CD4-positive, alpha-beta T cell (primary cell): ENCODE measurements at regions not wholly inside any gene's neighbourhood (a gene's known extent, or its start where the extent isn't known, plus 50 kb on each side); places are given as distances from the start of the nearest gene placed in this dataset.

Experiments
- ATAC-seq: fragments of 200-7000 bp; cut with Tn5 transposase; one replicate; pipeline ENCODE4 v1.10.0; 2022; ENCODE audit warnings: mild to moderate bottlenecking; ENCODE audit not compliant: poor library complexity
- CTCF ChIA-PET: fragments of 350-600 bp; sonication (Branson Sonifier 250); formaldehyde crosslinking; loops from one replicate; lab custom pipeline; 2021; ENCODE audit warnings: antibody characterized with exemption, inconsistent platforms; lab: Charles Lee
- POLR2A ChIA-PET: fragments of 350-600 bp; sonication (Branson Sonifier 250); formaldehyde crosslinking; loops from one replicate; lab custom pipeline; 2021; ENCODE audit warnings: antibody characterized with exemption, inconsistent platforms; lab: Charles Lee
- DNase-seq, 14 experiments: peaks; one replicate each; pipeline ENCODE4 v3.0.0-alpha.2; 2013 to 2020; ENCODE audit warnings: mixed read lengths in 2 of 14
- H3K27ac ChIP-seq, 2 donors: one replicate each; pipeline versions ENCODE4 v1.5.1 to v1.7.0; 2013; ENCODE audit warnings: low read length in 2 of 2, low read depth in 1 of 2, mild to moderate bottlenecking in 1 of 2
- H3K27me3 ChIP-seq, 2 experiments: 1 replicate in 1 of 2; 2 replicates in 1 of 2; pipeline versions ENCODE4 v1.6.1 to v1.7.0; 2013; ENCODE audit warnings: low read length in 2 of 2, control low read depth in 1 of 2, mild to moderate bottlenecking in 1 of 2, moderate library complexity in 1 of 2; ENCODE audit not compliant: insufficient read depth in 2 of 2, control insufficient read depth in 1 of 2
- H3K36me3 ChIP-seq: one replicate; pipeline ENCODE4 v1.6.1; 2013; ENCODE audit warnings: low read length, control low read depth; ENCODE audit not compliant: insufficient read depth
- H3K4me1 ChIP-seq: one replicate; pipeline ENCODE4 v1.6.1; 2013; ENCODE audit warnings: low read length, control low read depth; ENCODE audit not compliant: insufficient read depth
- H3K4me3 ChIP-seq: one replicate; pipeline ENCODE4 v1.5.1; 2013; ENCODE audit warnings: mild to moderate bottlenecking, low read length, moderate library complexity
- H3K9me3 ChIP-seq, 2 experiments: 1 replicate in 1 of 2; 2 replicates in 1 of 2; pipeline versions ENCODE4 v1.6.1 to v1.7.0; 2013; ENCODE audit warnings: low read length in 2 of 2, mild to moderate bottlenecking in 2 of 2, control low read depth in 1 of 2, moderate library complexity in 1 of 2; ENCODE audit not compliant: control insufficient read depth in 1 of 2, insufficient read depth in 1 of 2
- H3K27ac Mint-ChIP-seq: one replicate; pipeline ENCODE4 v1.8.0; 2020; ENCODE audit warnings: mixed read lengths
- H3K27me3 Mint-ChIP-seq: one replicate; pipeline ENCODE4 v1.8.0; 2021; ENCODE audit warnings: mixed read lengths
- H3K36me3 Mint-ChIP-seq: one replicate; pipeline ENCODE4 v1.8.0; 2021; ENCODE audit warnings: low read depth, mixed read lengths
- H3K4me1 Mint-ChIP-seq: one replicate; pipeline ENCODE4 v1.8.0; 2021; ENCODE audit warnings: low read depth, mixed read lengths
- H3K4me3 Mint-ChIP-seq: one replicate; pipeline ENCODE4 v1.8.0; 2020; ENCODE audit warnings: mild to moderate bottlenecking, mixed read lengths
- H3K9me3 Mint-ChIP-seq: one replicate; pipeline ENCODE4 v1.8.0; 2020; ENCODE audit warnings: mixed read lengths
- intact Hi-C, 2 experiments: fragments of 100-400 bp; cut with DNase I in 1 of 2; cut with micrococcal nuclease in 1 of 2; formaldehyde crosslinking; loops; one replicate each; pipeline versions ENCODE4 v1.15.1 to v1.9.0; 2023 to 2025; cut with DNase I, micrococcal nuclease
- TF ChIP-seq, protein P1 (sequence below): fragments of 200-600 bp; IDR thresholded peaks from one replicate; pipeline ENCODE4 v1.8.0; 2022; ENCODE audit warnings: antibody characterized with exemption, mild to moderate bottlenecking

DNA sequence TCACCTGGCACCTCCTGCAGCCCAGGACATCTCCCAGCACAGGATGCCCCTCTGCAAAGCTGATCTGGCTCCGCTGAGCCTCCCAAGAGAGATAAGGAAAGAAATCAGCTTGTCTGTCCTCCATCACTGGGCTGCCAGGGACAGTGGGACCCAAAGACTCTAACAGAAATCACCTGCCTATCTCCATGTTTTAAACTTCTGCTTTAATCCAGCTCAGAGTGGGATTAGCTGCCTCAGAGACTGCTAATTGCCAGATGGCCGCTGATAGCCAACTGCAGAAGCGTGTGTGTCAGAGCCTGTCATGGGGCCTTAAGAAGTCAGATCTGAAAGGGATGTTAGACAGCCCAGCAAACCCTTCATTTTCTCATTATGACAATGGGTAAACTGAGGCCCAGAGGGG lies 389.4 kb upstream of the KLHL29 start:
- TF ChIP-seq, protein P1, sequence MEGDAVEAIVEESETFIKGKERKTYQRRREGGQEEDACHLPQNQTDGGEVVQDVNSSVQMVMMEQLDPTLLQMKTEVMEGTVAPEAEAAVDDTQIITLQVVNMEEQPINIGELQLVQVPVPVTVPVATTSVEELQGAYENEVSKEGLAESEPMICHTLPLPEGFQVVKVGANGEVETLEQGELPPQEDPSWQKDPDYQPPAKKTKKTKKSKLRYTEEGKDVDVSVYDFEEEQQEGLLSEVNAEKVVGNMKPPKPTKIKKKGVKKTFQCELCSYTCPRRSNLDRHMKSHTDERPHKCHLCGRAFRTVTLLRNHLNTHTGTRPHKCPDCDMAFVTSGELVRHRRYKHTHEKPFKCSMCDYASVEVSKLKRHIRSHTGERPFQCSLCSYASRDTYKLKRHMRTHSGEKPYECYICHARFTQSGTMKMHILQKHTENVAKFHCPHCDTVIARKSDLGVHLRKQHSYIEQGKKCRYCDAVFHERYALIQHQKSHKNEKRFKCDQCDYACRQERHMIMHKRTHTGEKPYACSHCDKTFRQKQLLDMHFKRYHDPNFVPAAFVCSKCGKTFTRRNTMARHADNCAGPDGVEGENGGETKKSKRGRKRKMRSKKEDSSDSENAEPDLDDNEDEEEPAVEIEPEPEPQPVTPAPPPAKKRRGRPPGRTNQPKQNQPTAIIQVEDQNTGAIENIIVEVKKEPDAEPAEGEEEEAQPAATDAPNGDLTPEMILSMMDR: no peak
- Mint-ChIP-seq H3K27me3 (peaks cover 7% of the 10 kb centered on the region), H3K27ac (no peak overlapping the region), H3K4me3 (no peak overlapping the region), H3K9me3 (no peaks in the 10 kb centered on the region), H3K4me1 (no peaks in the 10 kb centered on the region), H3K36me3 (no peaks in the 10 kb centered on the region)
- H3K9me3 ChIP-seq: no peaks in the 10 kb centered on the region
- H3K27ac ChIP-seq: no peak overlapping the region
- CTCF ChIA-PET: no interaction called here
- no peaks in the 10 kb centered on the region for H3K27me3 ChIP-seq
- DNase-seq: no peak
- POLR2A ChIA-PET: no interaction called here
- no peaks in the 10 kb centered on the region for H3K36me3 ChIP-seq
- ATAC-seq: no peak
- intact Hi-C loops: no loop called here
- H3K4me1 ChIP-seq: no peaks in the 10 kb centered on the region
- no peak overlapping the region for H3K4me3 ChIP-seq

DNA sequence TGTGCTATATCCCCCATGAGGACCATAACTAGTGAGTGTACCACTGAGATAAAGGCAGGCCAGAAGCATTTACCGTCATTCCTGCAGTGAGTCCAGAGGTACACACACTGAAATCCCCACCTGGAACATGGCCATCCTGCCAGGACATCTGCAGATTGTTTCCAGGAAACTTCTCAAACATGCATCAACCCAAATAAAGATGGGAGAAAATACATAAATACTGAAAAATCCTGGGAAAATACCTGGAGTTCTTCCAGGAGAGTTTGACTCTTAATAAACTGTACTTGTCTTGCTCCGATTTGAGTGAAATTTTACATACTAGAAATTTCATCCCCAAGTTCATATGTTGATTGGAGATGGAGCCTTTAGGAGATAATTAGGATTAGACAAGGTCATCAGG lies 388.1 kb upstream of the KLHL29 start:
- no peak for DNase-seq
- Histone ChIP-seq H3K4me3 (no peak overlapping the region), H3K9me3 (no peaks in the 10 kb centered on the region), H3K4me1 (no peaks in the 10 kb centered on the region), H3K36me3 (no peaks in the 10 kb centered on the region), H3K27me3 (no peaks in the 10 kb centered on the region), H3K27ac (no peak overlapping the region)
- CTCF ChIA-PET: no interaction called here
- no peak overlapping the region for H3K27ac Mint-ChIP-seq
- no peak overlapping the region for H3K4me3 Mint-ChIP-seq
- intact Hi-C loops: no loop called here
- ATAC-seq: no peak
- no peaks in the 10 kb centered on the region for H3K4me1 Mint-ChIP-seq
- TF ChIP-seq, protein P1: no peak
- H3K9me3 Mint-ChIP-seq: no peaks in the 10 kb centered on the region
- POLR2A ChIA-PET: no interaction called here
- H3K36me3 Mint-ChIP-seq: no peaks in the 10 kb centered on the region
- peaks cover 7% of the 10 kb centered on the region for H3K27me3 Mint-ChIP-seq

DNA sequence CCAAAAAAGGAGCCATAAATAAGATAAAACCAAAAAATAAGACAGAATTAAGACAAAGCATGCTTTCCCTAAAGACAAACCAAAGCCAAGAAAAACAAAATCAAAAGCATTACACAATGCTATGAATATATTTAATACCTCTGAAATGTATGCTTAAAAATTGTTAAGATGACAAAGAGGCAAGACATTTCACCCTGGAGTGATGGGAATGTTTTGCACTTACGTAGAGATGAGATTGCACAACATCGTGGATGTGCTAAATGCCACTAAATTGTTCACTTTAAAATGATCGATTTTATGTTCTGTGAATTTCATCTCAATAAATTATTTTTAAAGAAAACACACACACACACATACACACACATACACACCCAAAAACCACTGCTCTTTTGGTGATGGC lies 386.6 kb upstream of the KLHL29 start:
- intact Hi-C loops: no loop called here
- TF ChIP-seq, protein P1: no peak
- no peak overlapping the region for H3K27ac Mint-ChIP-seq
- ChIA-PET POLR2A (no interaction called here), CTCF (no interaction called here)
- peaks cover 7% of the 10 kb centered on the region for H3K27me3 Mint-ChIP-seq
- H3K27ac ChIP-seq: no peak overlapping the region
- H3K36me3 ChIP-seq: no peaks in the 10 kb centered on the region
- ATAC-seq (no peak), DNase-seq (no peak)
- no peak overlapping the region for H3K4me3 ChIP-seq
- H3K9me3 ChIP-seq: no peaks in the 10 kb centered on the region
- no peaks in the 10 kb centered on the region for H3K4me1 Mint-ChIP-seq
- H3K9me3 Mint-ChIP-seq: no peaks in the 10 kb centered on the region
- no peaks in the 10 kb centered on the region for H3K27me3 ChIP-seq
- no peak overlapping the region for H3K4me3 Mint-ChIP-seq
- H3K4me1 ChIP-seq: no peaks in the 10 kb centered on the region
- H3K36me3 Mint-ChIP-seq: no peaks in the 10 kb centered on the region
